GM12874 (cell line): ENCODE measurements at regions not wholly inside any gene's neighbourhood (a gene's known extent, or its start where the extent isn't known, plus 50 kb on each side); places are given as distances from the start of the nearest gene placed in this dataset.

Source experiments
- TF ChIP-seq, protein P1 (sequence below): IDR thresholded peaks from 2 replicates; pipeline ENCODE4 v1.5.1; 2011; ENCODE audit warnings: low read depth, mild to moderate bottlenecking, control low read depth, low read length, moderate library complexity; ENCODE audit not compliant: insufficient read depth

DNA sequence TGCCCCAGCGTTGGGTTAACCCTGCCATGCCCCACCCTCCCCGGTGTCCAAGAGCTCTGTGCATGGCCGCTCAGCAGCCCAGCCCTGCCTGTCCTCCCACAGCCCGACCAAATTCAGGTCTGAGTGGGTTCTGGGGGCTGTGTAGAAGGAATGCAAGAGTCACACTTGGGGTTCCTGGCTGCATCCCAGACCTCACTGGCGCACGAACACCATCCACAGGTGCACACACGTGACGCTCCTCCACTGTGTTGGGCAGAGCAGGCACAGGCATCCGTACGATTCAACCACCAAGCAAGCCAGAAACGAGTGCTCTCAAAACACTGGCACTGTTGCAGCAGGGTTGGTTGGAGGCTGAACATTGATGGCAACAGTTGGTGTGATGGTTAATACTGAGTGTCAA is 93.9 kb downstream of the OLFM1 start:
- TF ChIP-seq, protein P1, sequence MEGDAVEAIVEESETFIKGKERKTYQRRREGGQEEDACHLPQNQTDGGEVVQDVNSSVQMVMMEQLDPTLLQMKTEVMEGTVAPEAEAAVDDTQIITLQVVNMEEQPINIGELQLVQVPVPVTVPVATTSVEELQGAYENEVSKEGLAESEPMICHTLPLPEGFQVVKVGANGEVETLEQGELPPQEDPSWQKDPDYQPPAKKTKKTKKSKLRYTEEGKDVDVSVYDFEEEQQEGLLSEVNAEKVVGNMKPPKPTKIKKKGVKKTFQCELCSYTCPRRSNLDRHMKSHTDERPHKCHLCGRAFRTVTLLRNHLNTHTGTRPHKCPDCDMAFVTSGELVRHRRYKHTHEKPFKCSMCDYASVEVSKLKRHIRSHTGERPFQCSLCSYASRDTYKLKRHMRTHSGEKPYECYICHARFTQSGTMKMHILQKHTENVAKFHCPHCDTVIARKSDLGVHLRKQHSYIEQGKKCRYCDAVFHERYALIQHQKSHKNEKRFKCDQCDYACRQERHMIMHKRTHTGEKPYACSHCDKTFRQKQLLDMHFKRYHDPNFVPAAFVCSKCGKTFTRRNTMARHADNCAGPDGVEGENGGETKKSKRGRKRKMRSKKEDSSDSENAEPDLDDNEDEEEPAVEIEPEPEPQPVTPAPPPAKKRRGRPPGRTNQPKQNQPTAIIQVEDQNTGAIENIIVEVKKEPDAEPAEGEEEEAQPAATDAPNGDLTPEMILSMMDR, result no peak

DNA sequence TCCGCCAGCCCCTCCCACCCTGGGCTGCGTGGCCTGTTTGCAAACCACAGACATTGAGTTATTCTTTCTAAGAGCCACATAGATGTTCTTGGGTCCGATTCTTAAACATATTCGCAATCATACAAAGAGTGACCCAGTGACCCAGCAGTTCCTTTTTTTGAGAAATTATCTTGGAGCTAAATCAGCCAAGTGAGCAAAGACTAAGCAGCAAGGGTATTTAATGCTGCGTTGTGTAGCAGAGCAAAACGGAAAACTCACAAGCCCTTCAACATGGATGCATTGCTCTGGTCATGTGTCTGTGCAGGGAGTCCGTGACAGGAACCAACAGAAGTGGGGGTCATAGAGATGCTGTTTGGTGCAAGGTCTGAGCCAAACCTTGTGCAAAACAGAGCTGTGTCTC is 95.6 kb downstream of the OLFM1 start:
- TF ChIP-seq, protein P1, result no peak

DNA sequence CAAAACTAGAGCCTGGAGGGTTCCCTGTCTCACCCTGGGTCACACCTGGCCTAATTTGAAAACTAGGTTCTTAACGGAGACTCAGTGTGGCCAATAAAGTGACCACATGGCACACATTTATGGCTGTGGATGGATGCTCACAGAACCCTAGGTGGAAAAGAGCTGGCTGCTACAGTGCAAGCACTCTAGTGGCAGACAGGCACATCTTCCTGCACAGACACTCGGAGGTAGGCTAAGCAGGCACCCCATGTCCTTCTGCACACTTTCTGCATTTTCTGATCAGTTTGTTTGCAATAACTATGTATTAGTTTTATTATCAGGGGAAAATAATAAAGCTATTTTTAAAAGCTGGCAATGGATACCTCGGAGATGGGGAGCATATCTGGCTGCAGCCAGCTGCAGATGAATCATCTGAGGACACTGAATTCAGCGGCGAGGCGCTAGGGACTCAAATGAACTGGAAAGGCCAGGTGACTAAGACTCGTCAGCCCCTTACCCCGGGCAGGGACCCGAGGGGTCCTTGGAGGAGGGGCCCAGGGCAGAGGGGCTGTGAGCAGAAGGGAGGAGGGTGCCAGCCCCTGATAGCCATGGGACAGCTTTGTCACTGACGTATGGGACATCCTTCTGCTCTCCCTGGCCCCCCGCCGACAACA is 96.2 kb downstream of the OLFM1 start:
- TF ChIP-seq, protein P1, result no peak

DNA sequence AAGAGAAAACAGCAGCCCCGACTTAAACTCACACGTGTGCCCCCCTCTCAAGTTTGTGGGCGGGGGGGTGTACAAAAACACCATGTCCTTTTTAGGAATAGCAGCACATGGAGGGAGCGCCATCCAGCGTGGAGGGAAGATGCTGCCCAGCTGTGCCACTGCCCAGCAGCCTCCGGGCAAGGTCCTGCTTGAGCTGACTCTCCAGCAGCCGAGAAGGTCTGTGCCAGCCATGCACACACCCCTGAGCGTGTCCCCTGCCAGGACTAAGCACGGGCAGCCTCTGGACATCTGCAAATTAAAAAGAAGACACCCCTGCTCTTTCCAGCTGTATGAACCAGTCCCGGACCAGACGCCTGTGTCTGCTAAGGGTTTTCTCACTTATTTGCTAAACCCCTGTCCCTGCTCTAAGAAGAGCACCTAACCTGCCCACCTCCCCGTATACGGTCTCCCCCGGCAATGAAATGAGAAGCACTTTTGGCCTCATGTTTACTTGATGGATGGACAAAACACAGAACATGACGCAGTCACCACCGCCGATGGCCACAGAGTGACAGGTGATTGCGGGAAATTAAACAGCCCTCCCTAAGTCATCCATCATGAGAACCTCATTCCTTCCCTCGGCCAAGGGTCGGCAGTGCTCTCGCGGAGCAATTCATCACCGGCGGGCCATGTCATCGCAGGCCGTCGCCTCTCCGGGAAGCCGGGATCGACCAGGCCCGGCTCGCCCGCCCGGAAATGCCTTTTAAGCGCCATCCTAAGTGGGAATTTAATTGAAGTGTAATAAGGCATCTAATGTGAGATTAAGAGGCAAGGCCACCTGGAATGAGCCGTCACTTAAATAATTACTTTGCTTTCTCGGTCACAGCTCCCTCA is 96.9 kb downstream of the OLFM1 start:
- TF ChIP-seq, protein P1, result no peak

DNA sequence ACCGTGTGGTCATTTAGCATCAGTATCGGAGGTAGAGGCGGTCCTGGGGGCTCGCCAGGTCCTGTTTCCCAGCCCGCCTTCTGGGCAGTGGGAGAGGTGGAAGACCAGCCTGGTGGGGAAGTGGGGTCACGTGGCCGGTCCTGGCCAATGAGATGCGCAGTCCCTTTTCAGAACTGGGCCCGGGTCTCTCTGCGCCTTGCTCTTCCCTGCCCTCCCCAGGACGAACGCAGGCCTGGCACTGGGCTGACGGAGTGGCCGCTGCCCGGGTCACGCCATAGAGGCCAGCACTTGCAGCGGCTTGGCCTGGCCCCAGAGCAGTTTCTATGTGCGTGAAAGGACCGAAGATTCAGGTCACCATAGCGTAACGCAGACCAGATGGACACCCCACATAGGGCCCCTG is 97.6 kb downstream of the OLFM1 start:
- TF ChIP-seq, protein P1, result no peak

DNA sequence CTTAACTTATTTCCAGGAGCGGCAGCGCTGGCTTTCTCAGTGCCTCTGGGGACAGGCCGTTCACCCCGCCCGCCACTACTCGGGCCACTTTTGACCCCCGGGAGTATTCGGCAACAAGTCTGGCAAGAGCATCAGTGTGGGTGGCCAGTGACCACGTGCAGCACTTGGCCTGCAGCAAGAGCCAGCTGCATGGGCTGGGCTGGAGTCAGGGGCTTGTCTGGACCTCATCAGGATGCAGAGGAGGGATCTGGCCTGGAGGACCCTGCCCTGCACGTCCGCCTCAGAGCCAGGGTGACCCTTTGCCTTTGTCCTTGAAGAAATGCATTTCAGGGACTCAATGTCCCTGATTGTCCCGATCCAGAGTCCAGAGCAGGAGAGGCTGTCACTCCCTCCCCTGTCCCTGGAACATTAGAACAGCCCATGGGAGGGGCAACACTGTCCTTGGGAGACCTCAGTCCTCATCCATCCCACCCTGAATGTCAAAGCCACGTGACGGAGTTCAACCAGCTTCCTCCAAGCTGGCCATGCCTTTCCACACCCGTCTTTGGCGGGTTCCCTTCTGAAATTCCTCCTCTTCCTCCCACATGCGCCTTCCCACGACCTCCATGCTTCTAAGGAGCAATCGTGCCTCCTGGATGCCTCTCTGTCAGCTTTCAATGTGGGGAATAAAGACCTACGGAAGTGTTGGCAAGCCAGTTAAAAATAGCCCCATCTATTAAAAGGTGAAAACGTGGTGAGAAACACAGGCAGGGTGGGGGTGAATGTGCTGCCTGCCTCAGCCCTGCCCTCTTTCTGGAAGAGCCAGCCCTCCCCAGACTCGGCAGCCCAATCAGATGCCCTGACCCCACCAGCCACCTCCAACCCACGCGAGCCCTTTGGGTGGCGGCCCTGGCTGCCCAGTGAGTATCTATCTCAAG is 99.0 kb downstream of the OLFM1 start:
- TF ChIP-seq, protein P1, result no peak

DNA sequence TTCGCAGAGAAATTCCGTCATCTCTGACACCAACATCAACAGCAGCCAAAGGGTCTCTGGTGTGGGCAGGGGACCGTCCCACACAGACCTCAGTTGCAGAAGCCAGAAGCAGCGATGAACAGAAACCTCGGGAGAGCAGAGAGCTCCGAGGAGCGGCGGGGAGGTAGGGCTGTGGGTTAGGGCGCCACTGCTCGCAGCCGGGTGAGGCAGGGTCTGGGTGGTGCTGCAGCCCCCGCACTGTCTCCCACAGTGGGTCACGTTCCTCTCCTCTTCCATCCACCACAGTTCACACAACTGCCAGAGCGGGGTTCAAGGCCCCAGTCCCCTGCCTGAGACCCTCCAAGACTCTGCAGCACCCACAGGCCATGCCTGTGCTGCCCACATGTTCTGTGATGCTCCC is 99.9 kb downstream of the OLFM1 start:
- TF ChIP-seq, protein P1, result no peak
